ENCODE measurements at regions not wholly inside any gene's neighbourhood (a gene's known extent, or its start where the extent isn't known, plus 50 kb on each side); places are given as distances from the start of the nearest gene placed in this dataset.

DNA sequence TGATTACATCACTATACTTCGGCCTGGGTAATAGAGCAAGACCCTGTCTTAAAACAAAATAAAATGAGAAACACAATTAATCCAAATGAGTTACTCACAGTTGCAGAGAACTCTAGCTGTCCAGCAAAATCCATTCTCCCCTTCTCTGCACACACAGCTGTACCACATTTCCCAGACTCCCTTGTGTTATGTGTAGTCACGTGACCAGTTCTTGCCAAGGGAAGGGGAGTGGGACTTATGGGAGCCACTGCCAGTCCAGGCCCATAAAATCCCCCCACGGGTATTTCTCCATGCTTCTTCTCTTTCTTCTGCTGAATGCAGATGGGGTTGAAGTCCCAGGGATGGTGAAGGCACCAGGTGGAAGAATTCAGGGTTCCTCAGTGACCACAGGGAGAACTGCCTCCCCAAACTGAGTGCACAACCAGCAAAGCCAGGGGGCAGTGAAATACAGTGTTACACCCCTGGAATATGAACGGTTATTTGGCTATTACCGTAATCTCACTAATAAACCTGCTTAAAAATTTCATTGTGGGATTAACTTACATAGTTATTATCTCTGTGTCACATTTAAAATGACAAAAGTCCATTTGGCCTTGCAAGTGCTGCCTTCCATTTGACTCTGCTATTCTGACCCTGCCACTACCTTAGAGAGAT, 85.6 kb upstream of the FMN2 start:
- DNase-seq (ENCODE audit: low spot score in 2 of 2): no peak
- no peak for FAIRE-seq

DNA sequence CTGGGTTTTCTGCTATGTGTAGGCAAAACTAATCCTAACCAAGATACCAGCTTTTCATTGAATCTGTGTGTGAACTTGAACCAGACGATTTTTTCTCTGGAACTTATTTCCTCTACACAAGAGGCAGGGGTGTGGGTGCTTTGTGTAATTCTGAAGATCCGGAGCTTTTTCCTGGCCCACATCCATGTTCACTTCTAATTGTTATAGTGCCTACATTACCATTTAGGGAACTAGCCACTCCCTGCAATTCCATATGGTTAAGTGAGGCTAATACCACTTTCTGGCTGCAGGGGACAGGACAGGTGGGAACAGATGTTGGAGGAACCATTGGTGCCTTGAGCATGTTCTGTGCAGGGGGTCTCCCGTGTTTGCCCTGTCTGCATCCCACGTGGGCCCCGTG, 83.4 kb upstream of the FMN2 start:
- DNase-seq (ENCODE audit: low spot score in 2 of 2) (no peak), FAIRE-seq (no peak)

DNA sequence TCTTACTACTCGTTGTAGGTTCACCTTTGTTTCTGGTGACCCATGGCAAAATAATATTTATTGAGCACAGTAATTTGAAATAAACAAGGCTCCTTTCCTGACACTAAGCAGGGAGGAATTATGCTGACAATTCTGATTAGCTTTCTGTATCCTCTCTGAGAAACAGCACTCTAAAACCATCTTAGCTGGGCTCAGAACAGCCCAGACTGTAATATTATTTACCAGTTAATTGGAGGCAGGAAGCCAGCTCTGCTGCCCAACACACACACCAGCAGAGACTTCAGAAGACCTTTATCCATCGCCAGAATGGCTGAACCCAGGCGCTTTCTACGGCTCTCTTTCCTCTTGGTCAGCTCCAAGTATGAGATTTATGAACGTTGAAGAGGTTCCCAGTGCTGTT, 77.6 kb upstream of the FMN2 start:
- DNase-seq (ENCODE audit: low spot score in 2 of 2) (no peak), FAIRE-seq (no peak)

DNA sequence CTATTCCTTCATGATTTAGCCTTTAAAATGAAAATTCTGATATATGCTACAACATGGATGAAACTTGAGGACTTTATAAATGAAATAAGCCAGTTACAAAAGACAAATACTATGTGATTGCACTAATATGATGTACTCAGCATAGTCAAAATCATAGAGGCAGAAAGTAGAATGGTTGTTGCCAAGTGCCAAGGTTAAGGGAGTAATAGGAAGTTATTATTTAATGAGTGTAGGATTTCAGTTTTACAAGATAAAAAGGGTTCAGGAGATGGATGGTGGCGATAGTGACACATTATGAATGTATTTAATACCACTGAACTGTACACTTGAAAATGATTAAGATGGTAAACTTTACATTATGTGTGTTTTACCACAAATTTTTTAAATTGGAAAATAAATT, 73.1 kb upstream of the FMN2 start:
- no peak for DNase-seq (ENCODE audit: low spot score in 2 of 2)
- FAIRE-seq: no peak

DNA sequence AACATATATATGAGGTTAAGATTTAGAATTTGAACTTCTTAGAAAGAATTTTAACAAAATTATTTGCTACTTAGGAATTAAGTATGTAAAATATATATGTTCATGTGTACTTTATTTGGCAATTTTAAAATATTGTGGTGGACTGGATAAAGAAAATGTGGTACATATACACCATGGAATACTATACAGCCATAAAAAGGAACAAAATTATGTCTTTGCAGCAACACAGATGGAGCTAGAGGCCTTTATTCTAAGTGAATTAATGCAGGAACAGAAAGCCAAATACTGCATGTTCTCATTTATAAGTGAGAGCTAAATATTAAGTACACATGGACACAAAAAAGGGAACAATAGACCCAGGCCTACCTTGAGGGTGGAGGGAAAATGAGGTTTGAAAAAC, 72.2 kb upstream of the FMN2 start:
- no peak for FAIRE-seq
- no peak for DNase-seq (ENCODE audit: low spot score in 2 of 2)

DNA sequence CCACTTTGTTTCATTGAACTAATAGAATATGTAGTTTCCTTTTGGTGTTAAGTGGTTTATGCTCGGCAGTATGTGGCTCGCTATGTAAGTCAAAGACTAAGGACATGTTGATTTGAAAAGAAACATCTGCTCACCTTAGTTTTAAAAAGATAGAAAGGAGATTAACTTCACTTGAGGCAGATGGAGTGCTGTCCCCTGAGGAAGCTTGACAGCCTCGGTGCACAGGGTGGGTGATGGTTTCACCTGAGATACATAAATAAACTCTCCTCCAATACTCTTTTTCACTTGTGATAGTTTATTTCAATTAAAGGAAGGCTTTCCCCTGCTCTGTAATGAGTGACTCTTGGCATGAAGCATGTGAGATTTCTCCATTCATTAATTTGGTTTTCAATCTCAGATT, 70.8 kb upstream of the FMN2 start:
- no peak for DNase-seq (ENCODE audit: low spot score in 2 of 2)
- FAIRE-seq: no peak

DNA sequence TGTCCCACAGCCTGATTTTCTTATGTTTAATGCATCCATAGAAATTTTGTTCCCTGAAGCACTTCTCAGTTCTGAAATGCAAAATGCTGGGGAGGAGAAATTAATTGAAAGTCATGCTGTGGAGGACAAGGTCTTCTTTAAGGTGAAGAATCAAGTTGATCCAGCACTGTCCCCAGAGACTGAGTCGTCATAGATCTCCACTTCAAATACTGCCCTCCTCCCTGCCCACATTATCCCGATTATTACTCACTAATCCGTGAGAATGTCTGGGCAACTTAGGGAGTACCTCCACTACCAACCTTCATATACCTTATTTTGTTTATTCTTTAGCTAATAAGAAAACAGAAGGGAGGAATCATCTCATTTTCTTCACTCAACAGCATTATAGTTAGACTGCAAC, 70.0 kb upstream of the FMN2 start:
- no peak for DNase-seq (ENCODE audit: low spot score in 2 of 2)
- no peak for FAIRE-seq

DNA sequence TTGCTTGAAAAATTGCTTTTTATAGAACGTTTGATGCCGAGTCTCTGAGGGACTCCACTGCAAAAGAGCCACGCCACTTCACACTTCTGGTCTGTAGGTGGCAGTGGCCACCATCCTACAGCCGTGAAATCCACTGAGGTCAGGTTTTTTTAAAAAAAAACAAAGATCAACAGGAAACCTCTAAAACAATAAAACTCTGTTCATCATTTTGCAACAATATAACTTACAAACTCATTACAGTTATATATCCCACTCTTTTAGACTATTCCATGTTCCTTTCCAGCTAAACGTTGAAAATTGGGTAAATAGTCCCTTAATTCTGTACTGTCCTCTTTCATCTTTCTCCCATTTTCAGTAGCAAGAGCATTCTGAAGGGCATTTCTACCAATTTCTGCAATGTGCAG, 64.6 kb upstream of the FMN2 start:
- DNase-seq (ENCODE audit: low spot score in 2 of 2) (peak; percentile 25 to 46), FAIRE-seq (peak; percentile 91)

DNA sequence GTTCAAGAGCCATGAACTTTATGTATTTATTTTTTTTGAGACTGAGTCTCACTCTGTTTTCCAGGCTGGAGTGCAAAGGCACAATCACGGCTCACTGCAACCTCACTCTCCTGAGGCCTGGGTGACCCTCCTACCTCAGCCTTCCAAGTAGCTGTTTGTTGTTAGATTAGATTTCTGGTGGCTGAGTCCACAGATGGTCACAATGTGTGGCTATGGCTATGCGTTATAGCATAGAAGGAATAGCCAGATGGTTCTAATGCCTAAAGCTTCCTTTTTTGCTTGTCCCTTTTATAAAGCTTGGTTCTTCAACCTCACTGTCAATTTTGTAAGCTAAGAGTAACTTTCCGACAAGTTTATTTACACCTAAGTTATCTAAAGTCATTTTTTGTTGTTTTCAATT, 62.3 kb upstream of the FMN2 start:
- DNase-seq (ENCODE audit: low spot score in 2 of 2) (no peak), FAIRE-seq (no peak)

DNA sequence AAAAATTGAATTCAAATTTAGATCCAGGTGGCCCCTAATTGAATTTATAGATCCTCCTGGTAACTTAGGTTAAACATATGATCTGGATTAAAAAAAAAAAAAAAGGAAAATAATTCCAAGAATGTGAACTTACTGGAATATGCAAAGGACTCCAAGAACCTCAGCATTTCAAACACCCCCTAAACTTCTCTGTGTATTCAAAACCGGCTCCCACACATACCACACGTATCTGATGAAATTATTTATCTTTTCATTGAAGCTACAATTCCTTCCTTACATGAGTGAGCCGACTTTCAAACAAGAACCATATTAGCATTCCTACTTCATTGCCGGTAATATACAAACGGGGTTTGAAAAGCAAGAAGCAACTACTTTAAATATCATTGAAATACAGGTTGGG, 61.4 kb upstream of the FMN2 start:
- DNase-seq (ENCODE audit: low spot score in 2 of 2) (no peak), FAIRE-seq (no peak)

DNA sequence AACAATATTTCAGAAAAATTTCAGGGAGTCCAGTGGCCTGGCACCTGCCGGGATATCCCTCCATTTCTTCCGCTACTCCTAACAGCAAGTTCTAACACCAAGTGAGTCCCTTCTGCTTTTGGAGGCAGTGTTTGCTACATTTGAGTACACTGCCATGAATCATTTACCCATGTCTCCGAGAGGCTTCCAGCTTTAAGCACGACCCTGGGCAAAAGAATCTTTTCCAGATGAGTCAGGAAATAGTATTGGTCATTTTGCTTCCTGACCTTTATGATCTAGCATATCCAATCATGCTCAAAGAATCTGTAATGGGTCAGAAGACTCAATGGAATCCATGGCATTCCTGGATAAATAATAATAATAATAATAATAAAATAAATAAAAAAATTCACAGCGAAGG, 60.7 kb upstream of the FMN2 start:
- DNase-seq (ENCODE audit: low spot score in 2 of 2) (no peak), FAIRE-seq (no peak)

DNA sequence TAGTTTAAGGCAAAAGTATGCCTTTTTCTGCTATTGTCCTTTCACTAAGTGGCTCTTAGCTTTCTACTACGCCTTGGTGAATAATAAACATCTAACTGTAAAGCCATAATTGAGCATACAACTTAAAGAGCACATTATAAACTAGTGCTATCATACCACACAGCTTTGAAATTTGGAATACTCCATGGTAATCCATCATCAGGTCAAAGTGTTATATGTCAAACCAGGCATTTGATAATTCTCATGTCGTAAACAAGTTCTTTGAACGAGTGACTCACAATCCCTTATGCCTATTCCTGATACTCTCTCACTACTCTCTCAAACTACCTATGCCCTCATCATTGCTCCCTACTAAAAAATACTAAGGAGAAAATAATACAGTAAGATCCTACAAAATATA, 60.3 kb upstream of the FMN2 start:
- no peak for FAIRE-seq
- DNase-seq (ENCODE audit: low spot score in 2 of 2): no peak

DNA sequence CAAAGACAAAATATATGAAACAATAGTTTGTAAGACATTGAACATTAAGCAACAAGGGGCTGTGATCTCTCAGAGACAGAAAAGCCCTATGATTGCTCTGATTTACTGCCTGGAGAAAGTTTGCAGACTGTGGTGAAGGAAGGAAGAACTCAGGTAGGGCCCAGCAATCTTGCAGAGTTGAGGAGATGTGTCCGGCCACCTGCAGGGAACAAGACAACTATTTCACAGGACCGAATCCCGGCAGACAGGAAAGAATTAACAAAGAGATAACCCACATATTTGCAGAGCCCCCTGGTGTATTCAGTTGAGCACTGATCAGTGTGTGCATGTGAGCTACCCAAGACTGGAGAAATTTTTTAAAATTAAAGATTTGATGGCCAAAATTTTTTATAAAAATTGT, 58.3 kb upstream of the FMN2 start:
- FAIRE-seq (no peak), DNase-seq (ENCODE audit: low spot score in 2 of 2) (no peak)

DNA sequence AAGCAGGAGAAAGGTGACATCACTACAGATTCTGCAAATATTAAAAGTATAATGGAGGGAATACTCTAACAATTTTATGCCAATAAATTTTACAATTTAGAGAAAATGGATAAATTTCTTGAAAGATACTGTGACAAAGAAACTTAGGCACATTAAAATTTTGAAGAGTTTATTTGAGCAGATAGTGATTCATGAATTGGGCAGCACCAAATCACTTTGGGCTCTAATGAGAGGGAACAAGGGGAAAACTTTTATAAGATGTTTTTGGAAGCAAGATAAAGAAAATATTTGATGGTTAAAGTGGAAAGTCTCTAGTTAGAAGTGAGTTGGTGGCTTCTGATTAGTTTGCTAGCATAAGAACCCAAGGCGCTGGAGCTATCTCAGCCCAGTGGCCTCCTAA, 55.2 kb upstream of the FMN2 start:
- FAIRE-seq: no peak
- no peak for DNase-seq (ENCODE audit: low spot score in 2 of 2)

Data from frontal cortex (tissue), 3 donors.